NCI-H526 treated with DMSO at 0.1 percent for 48 hours (cell line): ENCODE measurements at regions not wholly inside any gene's neighbourhood (a gene's known extent, or its start where the extent isn't known, plus 50 kb on each side); places are given as distances from the start of the nearest gene placed in this dataset.

ENCODE experiments used
- DNase-seq: peaks from one replicate; lab custom pipeline; 2025; lab: John Stamatoyannopoulos, UW

DNA sequence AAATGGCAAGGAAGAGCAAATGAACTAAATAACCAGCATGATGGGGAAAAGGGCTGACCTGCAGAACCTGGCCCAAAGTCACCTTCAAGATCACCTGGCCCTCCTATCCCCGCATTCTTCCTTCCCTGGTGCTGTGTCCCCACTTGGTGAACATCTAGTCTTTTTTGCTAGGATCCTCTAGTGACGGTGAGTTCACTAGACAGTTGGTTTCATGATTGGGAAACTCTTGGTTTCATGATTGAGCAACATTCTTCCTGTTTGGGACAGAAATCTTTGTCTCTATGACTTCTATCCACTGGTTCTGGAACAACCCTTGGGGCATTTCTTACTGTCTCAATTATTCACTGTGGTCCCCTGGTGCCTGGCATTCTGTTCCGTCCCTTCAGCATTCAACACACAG, 50.2 kb upstream of the DAB2IP start:
- no peak for DNase-seq
